OCI-LY3 (cell line): ENCODE measurements at regions not wholly inside any gene's neighbourhood (a gene's known extent, or its start where the extent isn't known, plus 50 kb on each side); places are given as distances from the start of the nearest gene placed in this dataset.
"Not testable (repeated sequence)": the region's sequence is repeated elsewhere in the genome, so short reads cannot be mapped to it uniquely, and the experiment has no call there.

Experiments used
- H2AFZ ChIP-seq: fragments of 200-600, 300-600 bp; shearing (Covaris generic); 2 replicates; pipeline ENCODE4 v1.6.0; 2014; ENCODE audit warnings: antibody characterized with exemption, low read depth, low read length
- H3K27ac ChIP-seq: fragments of 200-600, 300-600 bp; sonication (generic); 2 replicates; pipeline ENCODE4 v1.5.1; 2014; ENCODE audit warnings: mild to moderate bottlenecking, low read length, moderate library complexity, mixed read lengths
- H3K27me3 ChIP-seq: fragments of 200-600, 300-600 bp; sonication (generic); 2 replicates; pipeline ENCODE4 v1.6.1; 2014; ENCODE audit warnings: low read depth, low read length, mixed read lengths
- H3K36me3 ChIP-seq: fragments of 200-600, 300-600 bp; sonication (generic); replicated peaks from 2 replicates; pipeline ENCODE3; 2014; ENCODE audit warnings: low read depth, low read length, mixed read lengths
- H3K4me1 ChIP-seq: fragments of 300-600, 200-600 bp; sonication (generic); 2 replicates; pipeline ENCODE4 v1.6.1; 2014; ENCODE audit warnings: low read length, mixed read lengths
- H3K4me2 ChIP-seq: fragments of 200-600, 300-600 bp; sonication (generic); 2 replicates; pipeline ENCODE4 v1.6.1; 2014; ENCODE audit warnings: low read length, mixed read lengths
- H3K4me3 ChIP-seq: fragments of 300-600, 200-600 bp; sonication (generic); 2 replicates; pipeline ENCODE4 v1.5.1; 2014; ENCODE audit warnings: antibody characterized with exemption, mild to moderate bottlenecking, low read length, moderate library complexity
- H3K79me2 ChIP-seq: fragments of 300-600, 200-600 bp; shearing (Covaris generic); 2 replicates; pipeline ENCODE4 v1.6.1; 2014; ENCODE audit warnings: mild to moderate bottlenecking, low read length, mixed read lengths
- H3K9ac ChIP-seq: fragments of 300-600, 200-600 bp; shearing (Covaris generic); 2 replicates; pipeline ENCODE4 v1.6.0; 2014; ENCODE audit warnings: mild to moderate bottlenecking, low read length, moderate library complexity
- H3K9me3 ChIP-seq: fragments of 200-600, 300-600 bp; shearing (Covaris generic); 2 replicates; pipeline ENCODE4 v1.6.1; 2014; ENCODE audit warnings: low read length, mixed read lengths; ENCODE audit not compliant: insufficient read depth
- H4K20me1 ChIP-seq: fragments of 200-600, 300-600 bp; sonication (generic); 2 replicates; pipeline ENCODE4 v1.6.1; 2016; ENCODE audit warnings: low read length, mixed read lengths; ENCODE audit not compliant: insufficient read depth
- EZH2phosphoT487 ChIP-seq: fragments of 200-600 bp; shearing (Covaris generic); IDR thresholded peaks from 2 replicates; pipeline ENCODE4 v1.6.1; 2018; ENCODE audit warnings: antibody characterized with exemption, mixed run types, low read depth
- TF ChIP-seq, protein P1 (sequence below): fragments of 200-600, 300-600 bp; sonication (generic); IDR thresholded peaks from 2 replicates; pipeline ENCODE4 v1.5.1; 2014; ENCODE audit warnings: antibody characterized with exemption, low read length, low read depth

- H3K4me2 ChIP-seq: no peak overlapping the region
- H3K4me3 ChIP-seq: no peak overlapping the region
- H3K9me3 ChIP-seq: no peaks in the 10 kb centered on the region
- H3K79me2 ChIP-seq: no peaks in the 10 kb centered on the region
- H3K27me3 ChIP-seq: no peaks in the 10 kb centered on the region
- no peaks in the 10 kb centered on the region for H3K36me3 ChIP-seq
- no peak overlapping the region for H2AFZ ChIP-seq
- no peaks in the 10 kb centered on the region for H4K20me1 ChIP-seq
- H3K9ac ChIP-seq: no peak overlapping the region
- TF ChIP-seq EZH2phosphoT487: no peak
- TF ChIP-seq, protein P1, sequence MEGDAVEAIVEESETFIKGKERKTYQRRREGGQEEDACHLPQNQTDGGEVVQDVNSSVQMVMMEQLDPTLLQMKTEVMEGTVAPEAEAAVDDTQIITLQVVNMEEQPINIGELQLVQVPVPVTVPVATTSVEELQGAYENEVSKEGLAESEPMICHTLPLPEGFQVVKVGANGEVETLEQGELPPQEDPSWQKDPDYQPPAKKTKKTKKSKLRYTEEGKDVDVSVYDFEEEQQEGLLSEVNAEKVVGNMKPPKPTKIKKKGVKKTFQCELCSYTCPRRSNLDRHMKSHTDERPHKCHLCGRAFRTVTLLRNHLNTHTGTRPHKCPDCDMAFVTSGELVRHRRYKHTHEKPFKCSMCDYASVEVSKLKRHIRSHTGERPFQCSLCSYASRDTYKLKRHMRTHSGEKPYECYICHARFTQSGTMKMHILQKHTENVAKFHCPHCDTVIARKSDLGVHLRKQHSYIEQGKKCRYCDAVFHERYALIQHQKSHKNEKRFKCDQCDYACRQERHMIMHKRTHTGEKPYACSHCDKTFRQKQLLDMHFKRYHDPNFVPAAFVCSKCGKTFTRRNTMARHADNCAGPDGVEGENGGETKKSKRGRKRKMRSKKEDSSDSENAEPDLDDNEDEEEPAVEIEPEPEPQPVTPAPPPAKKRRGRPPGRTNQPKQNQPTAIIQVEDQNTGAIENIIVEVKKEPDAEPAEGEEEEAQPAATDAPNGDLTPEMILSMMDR: no peak
- no peaks in the 10 kb centered on the region for H3K4me1 ChIP-seq
- H3K27ac ChIP-seq: no peak overlapping the region
These were observed 482.0 kb downstream of the ZNF516 start for GRCh38 chr18:76013057-76013456.

GRCh38 chr18:76005632-76006208 is 489.3 kb downstream of the ZNF516 start:
- Histone ChIP-seq H4K20me1 (no peaks in the 10 kb centered on the region), H3K27me3 (no peaks in the 10 kb centered on the region), H3K36me3 (no peaks in the 10 kb centered on the region), H3K9me3 (no peaks in the 10 kb centered on the region), H3K4me3 (no peak overlapping the region), H3K27ac (no peak overlapping the region), H3K4me2 (no peak overlapping the region), H2AFZ (no peak overlapping the region), H3K9ac (no peak overlapping the region), H3K79me2 (no peaks in the 10 kb centered on the region), H3K4me1 (no peaks in the 10 kb centered on the region)
- no peak for TF ChIP-seq EZH2phosphoT487
- TF ChIP-seq, protein P1: no peak

DNA sequence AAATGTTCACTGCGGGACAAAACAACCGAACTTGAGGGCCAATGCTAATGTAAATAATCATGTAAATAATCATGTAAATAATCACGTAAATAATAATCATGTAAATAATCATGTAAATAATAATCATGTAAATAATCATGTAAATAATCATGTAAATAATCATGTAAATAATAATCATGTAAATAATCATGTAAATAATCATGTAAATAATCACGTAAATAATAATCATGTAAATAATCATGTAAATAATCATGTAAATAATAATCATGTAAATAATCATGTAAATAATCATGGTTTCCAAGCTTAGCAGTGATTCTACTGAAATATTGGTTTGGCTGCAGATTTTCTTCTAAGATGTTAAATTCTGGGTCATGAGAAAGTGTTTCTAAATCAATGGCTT is 507.1 kb downstream of the ZNF516 start:
- H3K4me2 ChIP-seq: not testable (repeated sequence)

GRCh38 chr18:75984853-75985252 is 510.2 kb downstream of the ZNF516 start:
- H3K36me3 ChIP-seq: no peaks in the 10 kb centered on the region
- no peak overlapping the region for H3K4me3 ChIP-seq
- H3K4me2 ChIP-seq: no peak overlapping the region
- H3K9ac ChIP-seq: no peak overlapping the region
- H4K20me1 ChIP-seq: no peaks in the 10 kb centered on the region
- TF ChIP-seq, protein P1: no peak
- no peak for TF ChIP-seq EZH2phosphoT487
- no peaks in the 10 kb centered on the region for H3K4me1 ChIP-seq
- H2AFZ ChIP-seq: no peak overlapping the region
- H3K9me3 ChIP-seq: no peaks in the 10 kb centered on the region; the same call in 1 of the 2 replicates
- H3K27me3 ChIP-seq: no peaks in the 10 kb centered on the region
- H3K27ac ChIP-seq: no peak overlapping the region
- no peaks in the 10 kb centered on the region for H3K79me2 ChIP-seq

More for the DNA sequence above, 507.1 kb downstream of the ZNF516 start:
- H3K4me1 ChIP-seq, H3K4me3 ChIP-seq, H2AFZ ChIP-seq, H3K36me3 ChIP-seq, H3K27ac ChIP-seq, H3K9ac ChIP-seq, H4K20me1 ChIP-seq, H3K27me3 ChIP-seq, H3K9me3 ChIP-seq, H3K79me2 ChIP-seq: not testable (repeated sequence)
